Stomach smooth muscle (tissue), 2 donors: ENCODE measurements at regions not wholly inside any gene's neighbourhood (a gene's known extent, or its start where the extent isn't known, plus 50 kb on each side); places are given as distances from the start of the nearest gene placed in this dataset.

ENCODE experiments used
- H3K27ac ChIP-seq: one replicate; pipeline ENCODE4 v1.7.0; 2013; ENCODE audit warnings: mild to moderate bottlenecking, low read length, inconsistent platforms
- H3K27me3 ChIP-seq, 2 donors: one replicate each; pipeline ENCODE4 v1.7.0; 2013; ENCODE audit warnings: low read length in 2 of 2; ENCODE audit not compliant: insufficient read depth in 2 of 2, control insufficient read depth in 1 of 2
- H3K36me3 ChIP-seq, 2 donors: one replicate each; pipeline ENCODE4 v1.7.0; 2013; ENCODE audit warnings: low read length in 2 of 2; ENCODE audit not compliant: control insufficient read depth in 2 of 2, insufficient read depth in 2 of 2
- H3K4me1 ChIP-seq: one replicate; pipeline ENCODE4 v1.7.0; 2013; ENCODE audit warnings: low read length; ENCODE audit not compliant: control insufficient read depth, insufficient read depth
- H3K4me3 ChIP-seq, 2 donors: one replicate each; pipeline ENCODE4 v1.7.0; 2013; ENCODE audit warnings: low read length in 2 of 2
- H3K9ac ChIP-seq, 2 donors: one replicate each; pipeline ENCODE4 v1.7.0; 2013; ENCODE audit warnings: low read length in 2 of 2, mild to moderate bottlenecking in 1 of 2
- H3K9me3 ChIP-seq, 2 donors: one replicate each; pipeline ENCODE4 v1.7.0; 2013; ENCODE audit warnings: low read length in 2 of 2; ENCODE audit not compliant: control insufficient read depth in 2 of 2
- donor health status: healthy.
- donor health status: Pancreatic carcinoma.

GRCh38 chr5:7955476-7955875, 86.5 kb downstream of the MTRR start:
- Histone ChIP-seq H3K27ac (no peak overlapping the region), H3K9me3 (no peaks in the 10 kb centered on the region), H3K9ac (no peak overlapping the region), H3K4me1 (no peaks in the 10 kb centered on the region), H3K27me3 (no peaks in the 10 kb centered on the region), H3K36me3 (no peaks in the 10 kb centered on the region), H3K4me3 (no peak overlapping the region)

- Histone ChIP-seq H3K27me3 (no peaks in the 10 kb centered on the region), H3K9ac (no peak overlapping the region), H3K27ac (no peak overlapping the region), H3K4me1 (no peaks in the 10 kb centered on the region), H3K4me3 (no peak overlapping the region), H3K36me3 (no peaks in the 10 kb centered on the region), H3K9me3 (no peaks in the 10 kb centered on the region)
Measured at GRCh38 chr5:7957329-7957728, 88.4 kb downstream of the MTRR start.

GRCh38 chr5:7960142-7960541, 91.2 kb downstream of the MTRR start:
- Histone ChIP-seq H3K27me3 (no peaks in the 10 kb centered on the region), H3K9me3 (no peaks in the 10 kb centered on the region), H3K36me3 (no peaks in the 10 kb centered on the region), H3K27ac (no peak overlapping the region), H3K4me3 (no peak overlapping the region), H3K9ac (no peak overlapping the region), H3K4me1 (no peaks in the 10 kb centered on the region)

GRCh38 chr5:7961540-7961939, 92.6 kb downstream of the MTRR start:
- Histone ChIP-seq H3K9ac (no peak overlapping the region), H3K4me1 (no peaks in the 10 kb centered on the region), H3K4me3 (no peak overlapping the region), H3K27ac (no peak overlapping the region), H3K36me3 (no peaks in the 10 kb centered on the region), H3K27me3 (no peaks in the 10 kb centered on the region), H3K9me3 (no peaks in the 10 kb centered on the region)

- Histone ChIP-seq H3K9ac (no peak overlapping the region), H3K27me3 (no peaks in the 10 kb centered on the region)
Measured at GRCh38 chr5:7970816-7971215, 101.9 kb downstream of the MTRR start.

GRCh38 chr5:7976411-7977190, 107.7 kb downstream of the MTRR start:
- Histone ChIP-seq H3K4me1 (no peaks in the 10 kb centered on the region), H3K9ac (no peak overlapping the region), H3K27ac (no peak overlapping the region), H3K36me3 (no peaks in the 10 kb centered on the region), H3K27me3 (no peaks in the 10 kb centered on the region), H3K4me3 (no peak overlapping the region), H3K9me3 (no peaks in the 10 kb centered on the region)

More at GRCh38 chr5:7970816-7971215, 101.9 kb downstream of the MTRR start:
- Histone ChIP-seq H3K36me3 (no peaks in the 10 kb centered on the region), H3K27ac (no peak overlapping the region), H3K4me1 (no peaks in the 10 kb centered on the region), H3K9me3 (no peaks in the 10 kb centered on the region), H3K4me3 (no peak overlapping the region)

- no peak overlapping the region for H3K4me3 ChIP-seq
- no peaks in the 10 kb centered on the region for H3K4me1 ChIP-seq
- H3K36me3 ChIP-seq, result no peaks in the 10 kb centered on the region
- no peak overlapping the region for H3K27ac ChIP-seq
- H3K27me3 ChIP-seq, result no peaks in the 10 kb centered on the region
- H3K9me3 ChIP-seq, result no peaks in the 10 kb centered on the region
- no peak overlapping the region for H3K9ac ChIP-seq
Measured at GRCh38 chr5:7978114-7978513, 109.2 kb downstream of the MTRR start.

GRCh38 chr5:7978991-7979390, 110.0 kb downstream of the MTRR start:
- Histone ChIP-seq H3K4me3 (no peak overlapping the region), H3K4me1 (no peaks in the 10 kb centered on the region), H3K27me3 (no peaks in the 10 kb centered on the region), H3K36me3 (no peaks in the 10 kb centered on the region), H3K9me3 (no peaks in the 10 kb centered on the region), H3K9ac (no peak overlapping the region), H3K27ac (no peak overlapping the region)

- Histone ChIP-seq H3K9ac (no peak overlapping the region), H3K36me3 (no peaks in the 10 kb centered on the region), H3K4me1 (no peaks in the 10 kb centered on the region), H3K27me3 (no peaks in the 10 kb centered on the region), H3K9me3 (no peaks in the 10 kb centered on the region), H3K4me3 (no peak overlapping the region), H3K27ac (no peak overlapping the region)
Measured at GRCh38 chr5:7980881-7981280, 111.9 kb downstream of the MTRR start.

- Histone ChIP-seq H3K9ac (no peak overlapping the region), H3K4me1 (no peaks in the 10 kb centered on the region), H3K27me3 (no peaks in the 10 kb centered on the region), H3K27ac (no peak overlapping the region), H3K36me3 (no peaks in the 10 kb centered on the region), H3K9me3 (no peaks in the 10 kb centered on the region), H3K4me3 (no peak overlapping the region)
Measured at GRCh38 chr5:7983433-7983832, 114.5 kb downstream of the MTRR start.

GRCh38 chr5:7991125-7991821, 122.3 kb downstream of the MTRR start:
- no peaks in the 10 kb centered on the region for H3K4me1 ChIP-seq
- H3K4me3 ChIP-seq, result no peak overlapping the region
- no peaks in the 10 kb centered on the region for H3K36me3 ChIP-seq
- H3K27ac ChIP-seq, result no peak overlapping the region
- no peaks in the 10 kb centered on the region for H3K9me3 ChIP-seq
- no peak overlapping the region for H3K9ac ChIP-seq
- peaks cover 0 to 2% of the 10 kb centered on the region in 2 donors for H3K27me3 ChIP-seq
